HG03095 (cell line): ENCODE measurements at regions not wholly inside any gene's neighbourhood (a gene's known extent, or its start where the extent isn't known, plus 50 kb on each side); places are given as distances from the start of the nearest gene placed in this dataset.
"Not testable (repeated sequence)": the region's sequence is repeated elsewhere in the genome, so short reads cannot be mapped to it uniquely, and the experiment has no call there.

Experiments used
- ATAC-seq: cut with Tn5 transposase; IDR thresholded peaks from one replicate; pipeline ENCODE4 v1.9.1; 2021; ENCODE audit warnings: moderate library complexity; ENCODE audit not compliant: unreplicated experiment

GRCh38 chr21:27333096-27333495 is 366.2 kb upstream of the ADAMTS5 start:
- no peak for ATAC-seq

GRCh38 chr21:27329255-27329851 is 362.5 kb upstream of the ADAMTS5 start:
- no peak for ATAC-seq

DNA sequence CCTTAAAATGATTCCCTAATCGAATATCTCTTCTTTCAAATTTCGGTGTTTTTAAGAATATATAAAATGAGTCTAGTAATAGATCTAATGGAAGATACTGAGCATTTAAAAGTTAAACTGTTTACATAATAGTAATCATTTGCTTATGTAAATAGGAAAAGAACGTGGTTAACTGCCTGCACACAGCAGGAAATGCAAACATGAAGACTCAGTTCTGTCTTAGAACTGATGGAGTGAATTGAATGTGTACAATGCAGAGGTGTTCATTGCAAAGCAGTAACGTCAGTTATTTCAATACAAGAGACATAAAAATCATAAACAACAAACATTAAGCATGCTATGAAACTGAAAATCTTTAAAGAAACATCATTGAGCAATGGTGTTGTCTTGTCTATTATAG is 359.4 kb upstream of the ADAMTS5 start:
- ATAC-seq, result no peak

DNA sequence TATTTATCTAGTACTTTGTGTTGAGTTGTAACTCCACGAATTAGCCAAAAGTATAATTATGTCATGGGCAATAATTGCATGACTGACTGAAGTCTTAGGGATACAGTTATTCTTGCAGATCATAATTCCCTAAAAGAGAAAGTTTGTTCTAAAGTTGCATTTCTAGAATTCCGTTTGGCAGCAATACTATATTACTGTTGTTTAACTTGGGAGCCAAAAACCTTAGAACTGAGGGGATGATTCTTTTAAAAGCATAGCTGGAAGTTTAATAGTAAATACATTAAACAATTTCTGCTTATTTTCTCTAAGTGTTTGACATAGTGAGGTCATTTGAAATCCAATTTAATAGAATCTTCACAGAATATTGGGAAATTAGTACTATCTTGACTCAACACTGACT is 356.4 kb upstream of the ADAMTS5 start:
- ATAC-seq, result no peak

- no peak for ATAC-seq
Measured at GRCh38 chr21:27321791-27322190, 354.9 kb upstream of the ADAMTS5 start.

DNA sequence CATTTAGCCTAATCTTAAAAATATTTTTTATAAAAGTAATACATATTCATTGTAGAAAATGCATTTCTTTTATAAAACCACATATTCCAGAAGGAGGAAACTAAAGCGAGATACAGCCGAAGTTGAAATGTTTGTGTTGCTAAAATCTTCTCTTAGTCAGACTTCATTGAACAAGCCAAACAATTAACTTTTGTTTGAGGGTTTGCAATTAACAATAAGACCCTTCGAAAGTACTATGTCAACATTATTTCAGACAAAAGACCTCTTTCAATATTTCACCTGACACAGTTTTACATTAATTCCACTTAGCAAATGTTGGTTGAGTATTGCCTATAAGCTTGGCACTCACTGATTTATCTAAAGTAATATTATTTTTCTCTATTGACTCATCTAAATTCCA is 354.0 kb upstream of the ADAMTS5 start:
- ATAC-seq, result no peak

- ATAC-seq, result not testable (repeated sequence)
Measured at GRCh38 chr21:27317601-27318000, 350.7 kb upstream of the ADAMTS5 start.

DNA sequence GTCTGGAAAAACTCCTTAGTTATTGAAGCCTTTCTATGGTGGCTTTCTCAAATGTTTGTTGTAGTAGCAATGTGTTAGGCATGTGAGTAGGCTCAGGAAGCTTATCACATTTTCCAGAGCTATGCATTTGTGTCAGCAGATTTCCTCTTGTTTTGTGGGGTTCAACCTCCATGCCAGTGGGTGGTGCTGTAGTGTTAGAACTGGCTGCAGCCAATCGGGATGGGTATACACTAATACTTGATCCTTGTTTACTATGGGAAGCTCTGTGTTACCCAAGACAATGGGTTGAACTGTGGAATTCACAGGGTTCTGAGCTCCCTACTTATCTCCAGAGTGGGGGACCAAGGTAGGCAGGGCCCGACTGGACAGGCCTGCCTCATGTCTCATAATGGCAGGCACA is 348.5 kb upstream of the ADAMTS5 start:
- ATAC-seq, result no peak

DNA sequence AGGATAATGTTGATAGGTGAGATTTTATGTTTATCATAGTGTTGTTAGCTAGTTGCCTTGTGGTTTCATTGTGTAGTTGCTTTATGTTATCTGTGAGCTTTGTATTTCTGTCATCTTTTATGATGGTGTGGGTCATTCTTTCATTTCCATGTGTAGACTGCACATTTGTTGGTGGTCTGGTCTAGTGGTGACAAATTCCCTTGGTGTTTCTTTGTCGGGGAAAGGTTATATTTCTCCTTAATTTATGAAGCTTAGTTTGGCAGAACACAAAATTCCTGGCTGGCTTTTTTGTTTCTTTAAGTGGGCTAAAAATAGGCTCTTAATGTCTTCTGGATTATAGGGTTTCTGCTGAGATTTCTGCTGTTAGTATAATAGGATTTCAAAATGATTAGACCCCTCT is 347.2 kb upstream of the ADAMTS5 start:
- ATAC-seq, result no peak

- no peak for ATAC-seq
Measured at GRCh38 chr21:27306791-27307775, 340.2 kb upstream of the ADAMTS5 start.

GRCh38 chr21:27306206-27306605 is 339.3 kb upstream of the ADAMTS5 start:
- ATAC-seq, result no peak

DNA sequence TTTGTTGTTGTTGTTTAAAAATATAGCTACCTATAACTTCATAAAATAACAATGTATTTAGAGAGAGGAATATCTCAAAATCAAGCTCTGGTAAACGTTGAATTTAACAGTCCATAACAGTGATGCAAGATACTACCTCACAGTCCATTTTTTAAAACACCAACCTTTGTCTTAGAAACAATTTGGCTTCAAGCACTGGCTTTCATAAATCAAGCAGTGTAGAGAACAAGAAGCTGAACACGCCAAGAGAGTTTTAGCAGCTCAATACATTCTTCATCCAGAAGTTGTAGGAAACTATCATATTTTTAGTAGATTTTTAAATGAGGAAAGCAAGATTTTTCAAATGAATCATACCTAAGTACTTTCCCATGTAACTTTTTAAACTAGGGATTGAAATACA is 334.3 kb upstream of the ADAMTS5 start:
- ATAC-seq, result no peak

DNA sequence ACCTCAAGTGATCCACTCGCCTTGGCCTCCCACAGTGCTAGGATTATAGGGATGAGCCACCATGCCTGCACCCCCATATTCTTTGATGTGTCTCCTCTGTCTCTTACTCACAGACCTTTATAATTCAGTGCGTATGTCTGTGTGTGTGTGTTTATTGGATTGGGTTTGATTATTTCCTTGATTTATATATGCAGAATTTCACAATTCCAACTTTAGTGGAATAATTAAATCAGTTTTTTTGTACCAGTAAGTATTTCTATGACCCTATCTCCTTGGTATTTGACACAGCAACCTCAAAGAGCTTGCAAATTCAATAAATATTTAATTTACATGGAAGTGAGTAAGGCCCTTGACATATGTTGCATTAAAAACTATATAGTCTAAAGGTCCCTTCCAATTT is 333.9 kb upstream of the ADAMTS5 start:
- no peak for ATAC-seq

DNA sequence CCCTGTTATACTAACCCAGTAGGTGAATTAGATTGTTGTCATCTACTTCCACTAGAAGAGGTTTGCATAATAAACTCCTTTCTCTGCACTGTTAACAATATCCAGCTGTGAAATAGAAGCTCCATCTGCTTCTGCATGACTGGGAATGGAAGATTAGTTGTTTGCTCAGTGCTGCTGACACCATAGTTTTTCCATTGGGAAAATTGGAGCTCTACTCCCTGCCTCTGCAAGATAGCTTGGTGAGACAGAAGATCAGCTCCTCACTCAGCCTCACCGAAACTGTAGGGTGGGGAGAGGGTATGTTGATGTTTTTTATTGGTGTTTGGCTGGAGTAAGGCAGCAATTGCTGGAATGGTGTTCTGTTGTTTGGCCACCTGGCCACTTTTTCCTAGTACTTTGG is 331.6 kb upstream of the ADAMTS5 start:
- ATAC-seq, result no peak

- ATAC-seq, result no peak
Measured at GRCh38 chr21:27293239-27293638, 326.4 kb upstream of the ADAMTS5 start.

- ATAC-seq, result no peak
Measured at GRCh38 chr21:27292783-27293182, 325.9 kb upstream of the ADAMTS5 start.

GRCh38 chr21:27292229-27292628 is 325.3 kb upstream of the ADAMTS5 start:
- no peak for ATAC-seq

GRCh38 chr21:27291006-27291405 is 324.1 kb upstream of the ADAMTS5 start:
- ATAC-seq, result no peak

DNA sequence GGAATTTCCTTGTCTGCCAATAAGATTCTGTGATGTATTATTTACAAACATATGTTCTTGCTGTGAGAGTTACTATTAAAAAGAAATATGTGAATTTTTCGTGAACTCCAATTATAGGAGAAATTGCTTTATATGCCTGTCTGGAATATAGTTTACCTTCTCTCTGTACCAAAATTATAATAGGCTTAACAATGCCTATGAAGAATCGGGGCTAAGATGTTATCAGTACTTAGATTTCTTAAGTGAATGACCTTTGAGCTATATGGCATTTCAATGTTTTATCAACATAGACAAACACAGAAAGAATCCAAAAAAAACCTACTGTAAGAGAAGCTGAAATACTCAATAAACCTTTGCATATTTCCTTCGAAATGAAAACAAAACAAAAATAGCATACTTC is 323.1 kb upstream of the ADAMTS5 start:
- no peak for ATAC-seq

GRCh38 chr21:27286760-27287159 is 319.9 kb upstream of the ADAMTS5 start:
- ATAC-seq, result no peak

DNA sequence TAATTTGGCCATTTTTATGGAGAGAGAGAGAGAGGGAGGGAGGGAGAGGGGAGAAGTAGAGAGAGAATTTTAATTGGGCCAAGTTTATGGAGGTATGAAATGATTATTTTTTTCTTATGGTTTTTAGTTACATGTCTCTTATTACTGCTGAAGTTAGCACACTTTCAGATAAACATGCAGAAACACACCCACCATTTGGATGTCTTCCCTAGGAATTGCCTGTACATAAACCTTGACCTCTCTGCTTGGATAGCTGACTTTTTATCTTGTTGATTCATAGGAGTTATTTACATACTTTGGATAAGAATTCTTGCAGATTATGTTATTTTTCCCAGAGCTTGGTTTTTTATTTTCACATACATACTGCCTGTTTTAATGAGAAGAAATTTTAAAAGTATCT is 310.2 kb upstream of the ADAMTS5 start:
- no peak for ATAC-seq

DNA sequence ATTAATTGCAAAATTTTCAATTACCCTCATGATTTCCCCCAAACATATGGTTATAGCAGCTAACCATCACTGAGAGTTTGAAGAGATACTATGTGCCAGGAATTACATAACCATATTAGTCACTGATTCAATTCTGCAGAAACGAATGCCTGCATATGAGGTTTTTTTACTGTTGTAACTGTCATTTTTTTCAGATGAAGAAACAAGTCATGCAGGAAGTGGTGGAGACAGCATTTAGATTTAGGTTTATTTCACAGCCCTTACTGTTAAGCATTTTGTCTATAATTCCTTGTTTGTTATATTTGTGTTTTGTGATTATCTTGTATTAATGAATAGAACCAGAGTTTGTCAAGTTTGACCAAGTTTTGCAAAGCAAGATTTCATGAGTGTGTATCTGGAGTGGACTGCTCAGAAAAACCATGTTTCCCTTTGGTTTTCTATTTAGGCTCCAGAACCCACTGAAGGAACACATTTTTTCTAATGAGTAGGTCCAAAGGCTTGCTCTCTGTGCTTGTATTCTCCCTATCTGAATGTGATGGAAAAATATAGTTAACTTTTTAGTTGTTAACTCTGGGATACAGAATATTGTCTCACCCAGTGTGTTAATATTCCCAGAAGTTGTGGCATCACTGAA is 308.5 kb upstream of the ADAMTS5 start:
- ATAC-seq, result no peak
